Activated T-cell treated with anti-CD3 and anti-CD28 coated beads for 1 hour (primary cell): ENCODE measurements at regions not wholly inside any gene's neighbourhood (a gene's known extent, or its start where the extent isn't known, plus 50 kb on each side); places are given as distances from the start of the nearest gene placed in this dataset.

Source experiments
- DNase-seq: peaks from one replicate; pipeline ENCODE4 v3.0.0-alpha.2; 2020; ENCODE audit warnings: low read depth

- no peak for DNase-seq
Observed at GRCh38 chr1:184279911-184280458, 106.8 kb upstream of the C1orf21 start.

GRCh38 chr1:184283999-184284398 lies 102.8 kb upstream of the C1orf21 start:
- DNase-seq = no peak

GRCh38 chr1:184284900-184285299 lies 101.9 kb upstream of the C1orf21 start:
- no peak for DNase-seq

- no peak for DNase-seq
Observed at GRCh38 chr1:184285401-184286087, 101.3 kb upstream of the C1orf21 start.

GRCh38 chr1:184287001-184287400 lies 99.8 kb upstream of the C1orf21 start:
- no peak for DNase-seq

- no peak for DNase-seq
Observed at GRCh38 chr1:184289825-184290550, 96.8 kb upstream of the C1orf21 start.

GRCh38 chr1:184291701-184292100 lies 95.1 kb upstream of the C1orf21 start:
- no peak for DNase-seq

GRCh38 chr1:184292101-184292500 lies 94.7 kb upstream of the C1orf21 start:
- DNase-seq = no peak

GRCh38 chr1:184294101-184294500 lies 92.7 kb upstream of the C1orf21 start:
- DNase-seq = no peak

- DNase-seq = no peak
Observed at GRCh38 chr1:184296466-184297243, 90.2 kb upstream of the C1orf21 start.

- DNase-seq = no peak
Observed at GRCh38 chr1:184297244-184297750, 89.5 kb upstream of the C1orf21 start.

GRCh38 chr1:184298440-184299405 lies 88.1 kb upstream of the C1orf21 start:
- no peak for DNase-seq

GRCh38 chr1:184299406-184299790 lies 87.4 kb upstream of the C1orf21 start:
- no peak for DNase-seq

- DNase-seq = no peak
Observed at GRCh38 chr1:184299796-184300195, 87.0 kb upstream of the C1orf21 start.

- DNase-seq = no peak
Observed at GRCh38 chr1:184300446-184300845, 86.4 kb upstream of the C1orf21 start.

- DNase-seq = no peak
Observed at GRCh38 chr1:184301227-184301626, 85.6 kb upstream of the C1orf21 start.

GRCh38 chr1:184302346-184302745 lies 84.5 kb upstream of the C1orf21 start:
- no peak for DNase-seq

- no peak for DNase-seq
Observed at GRCh38 chr1:184310157-184310819, 76.5 kb upstream of the C1orf21 start.

- DNase-seq = no peak
Observed at GRCh38 chr1:184311580-184311979, 75.2 kb upstream of the C1orf21 start.

GRCh38 chr1:184315254-184315653 lies 71.6 kb upstream of the C1orf21 start:
- no peak for DNase-seq

- DNase-seq = no peak
Observed at GRCh38 chr1:184319879-184320278, 67.0 kb upstream of the C1orf21 start.
